ENCODE measurements at regions not wholly inside any gene's neighbourhood (a gene's known extent, or its start where the extent isn't known, plus 50 kb on each side); places are given as distances from the start of the nearest gene placed in this dataset.

DNA sequence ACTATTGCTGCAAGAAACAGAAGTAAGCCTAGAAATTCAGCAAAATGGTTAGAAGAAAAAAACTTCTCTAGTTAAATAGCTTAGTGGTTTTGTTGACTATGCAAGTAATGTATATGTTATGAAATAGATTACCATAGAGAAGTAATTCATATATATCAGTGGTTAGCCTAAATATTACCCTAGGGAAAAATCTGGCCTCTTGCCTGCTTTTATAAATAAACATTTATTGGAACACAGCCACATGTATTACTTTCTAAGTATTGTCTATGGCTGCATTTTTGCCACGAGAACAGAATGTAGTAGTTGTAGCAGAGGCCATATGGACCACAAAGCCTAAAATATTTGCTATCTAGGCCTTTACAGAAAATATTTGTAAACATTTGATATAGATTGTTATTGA, 1471.7 kb upstream of the PRR20A start:
- WGBS, result 84% methylated on average over 1 of the region's 1 CpG
- TF ChIP-seq FOXA1 (IDR thresholded peaks at IDR 0.05) (no peak), FOXA2 (IDR thresholded peaks at IDR 0.05) (no peak), SP1 (IDR thresholded peaks at IDR 0.05) (no peak), HNF4A (conservative IDR thresholded peaks at IDR 0.05) (no peak), NR2F2 (IDR thresholded peaks at IDR 0.05) (no peak), EGR1 (IDR thresholded peaks at IDR 0.05; ENCODE audit: low read depth in 2 of 2) (no peak), RAD21 (IDR thresholded peaks at IDR 0.05) (no peak), YY1 (IDR thresholded peaks at IDR 0.05) (no peak), RXRA (IDR thresholded peaks at IDR 0.05) (no peak)
- TF ChIP-seq, protein P1, sequence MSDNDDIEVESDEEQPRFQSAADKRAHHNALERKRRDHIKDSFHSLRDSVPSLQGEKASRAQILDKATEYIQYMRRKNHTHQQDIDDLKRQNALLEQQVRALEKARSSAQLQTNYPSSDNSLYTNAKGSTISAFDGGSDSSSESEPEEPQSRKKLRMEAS (IDR thresholded peaks at IDR 0.05), result no peak
- TF ChIP-seq, protein P2, sequence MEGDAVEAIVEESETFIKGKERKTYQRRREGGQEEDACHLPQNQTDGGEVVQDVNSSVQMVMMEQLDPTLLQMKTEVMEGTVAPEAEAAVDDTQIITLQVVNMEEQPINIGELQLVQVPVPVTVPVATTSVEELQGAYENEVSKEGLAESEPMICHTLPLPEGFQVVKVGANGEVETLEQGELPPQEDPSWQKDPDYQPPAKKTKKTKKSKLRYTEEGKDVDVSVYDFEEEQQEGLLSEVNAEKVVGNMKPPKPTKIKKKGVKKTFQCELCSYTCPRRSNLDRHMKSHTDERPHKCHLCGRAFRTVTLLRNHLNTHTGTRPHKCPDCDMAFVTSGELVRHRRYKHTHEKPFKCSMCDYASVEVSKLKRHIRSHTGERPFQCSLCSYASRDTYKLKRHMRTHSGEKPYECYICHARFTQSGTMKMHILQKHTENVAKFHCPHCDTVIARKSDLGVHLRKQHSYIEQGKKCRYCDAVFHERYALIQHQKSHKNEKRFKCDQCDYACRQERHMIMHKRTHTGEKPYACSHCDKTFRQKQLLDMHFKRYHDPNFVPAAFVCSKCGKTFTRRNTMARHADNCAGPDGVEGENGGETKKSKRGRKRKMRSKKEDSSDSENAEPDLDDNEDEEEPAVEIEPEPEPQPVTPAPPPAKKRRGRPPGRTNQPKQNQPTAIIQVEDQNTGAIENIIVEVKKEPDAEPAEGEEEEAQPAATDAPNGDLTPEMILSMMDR (IDR thresholded peaks at IDR 0.05; ENCODE audit: low read depth, low read length, missing input control), result no peak
- TF ChIP-seq, protein P3, sequence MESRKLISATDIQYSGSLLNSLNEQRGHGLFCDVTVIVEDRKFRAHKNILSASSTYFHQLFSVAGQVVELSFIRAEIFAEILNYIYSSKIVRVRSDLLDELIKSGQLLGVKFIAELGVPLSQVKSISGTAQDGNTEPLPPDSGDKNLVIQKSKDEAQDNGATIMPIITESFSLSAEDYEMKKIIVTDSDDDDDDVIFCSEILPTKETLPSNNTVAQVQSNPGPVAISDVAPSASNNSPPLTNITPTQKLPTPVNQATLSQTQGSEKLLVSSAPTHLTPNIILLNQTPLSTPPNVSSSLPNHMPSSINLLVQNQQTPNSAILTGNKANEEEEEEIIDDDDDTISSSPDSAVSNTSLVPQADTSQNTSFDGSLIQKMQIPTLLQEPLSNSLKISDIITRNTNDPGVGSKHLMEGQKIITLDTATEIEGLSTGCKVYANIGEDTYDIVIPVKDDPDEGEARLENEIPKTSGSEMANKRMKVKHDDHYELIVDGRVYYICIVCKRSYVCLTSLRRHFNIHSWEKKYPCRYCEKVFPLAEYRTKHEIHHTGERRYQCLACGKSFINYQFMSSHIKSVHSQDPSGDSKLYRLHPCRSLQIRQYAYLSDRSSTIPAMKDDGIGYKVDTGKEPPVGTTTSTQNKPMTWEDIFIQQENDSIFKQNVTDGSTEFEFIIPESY (IDR thresholded peaks at IDR 0.05), result no peak
- TF ChIP-seq, protein P4, sequence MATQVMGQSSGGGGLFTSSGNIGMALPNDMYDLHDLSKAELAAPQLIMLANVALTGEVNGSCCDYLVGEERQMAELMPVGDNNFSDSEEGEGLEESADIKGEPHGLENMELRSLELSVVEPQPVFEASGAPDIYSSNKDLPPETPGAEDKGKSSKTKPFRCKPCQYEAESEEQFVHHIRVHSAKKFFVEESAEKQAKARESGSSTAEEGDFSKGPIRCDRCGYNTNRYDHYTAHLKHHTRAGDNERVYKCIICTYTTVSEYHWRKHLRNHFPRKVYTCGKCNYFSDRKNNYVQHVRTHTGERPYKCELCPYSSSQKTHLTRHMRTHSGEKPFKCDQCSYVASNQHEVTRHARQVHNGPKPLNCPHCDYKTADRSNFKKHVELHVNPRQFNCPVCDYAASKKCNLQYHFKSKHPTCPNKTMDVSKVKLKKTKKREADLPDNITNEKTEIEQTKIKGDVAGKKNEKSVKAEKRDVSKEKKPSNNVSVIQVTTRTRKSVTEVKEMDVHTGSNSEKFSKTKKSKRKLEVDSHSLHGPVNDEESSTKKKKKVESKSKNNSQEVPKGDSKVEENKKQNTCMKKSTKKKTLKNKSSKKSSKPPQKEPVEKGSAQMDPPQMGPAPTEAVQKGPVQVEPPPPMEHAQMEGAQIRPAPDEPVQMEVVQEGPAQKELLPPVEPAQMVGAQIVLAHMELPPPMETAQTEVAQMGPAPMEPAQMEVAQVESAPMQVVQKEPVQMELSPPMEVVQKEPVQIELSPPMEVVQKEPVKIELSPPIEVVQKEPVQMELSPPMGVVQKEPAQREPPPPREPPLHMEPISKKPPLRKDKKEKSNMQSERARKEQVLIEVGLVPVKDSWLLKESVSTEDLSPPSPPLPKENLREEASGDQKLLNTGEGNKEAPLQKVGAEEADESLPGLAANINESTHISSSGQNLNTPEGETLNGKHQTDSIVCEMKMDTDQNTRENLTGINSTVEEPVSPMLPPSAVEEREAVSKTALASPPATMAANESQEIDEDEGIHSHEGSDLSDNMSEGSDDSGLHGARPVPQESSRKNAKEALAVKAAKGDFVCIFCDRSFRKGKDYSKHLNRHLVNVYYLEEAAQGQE (IDR thresholded peaks at IDR 0.05), result no peak
- TF ChIP-seq, protein P5, sequence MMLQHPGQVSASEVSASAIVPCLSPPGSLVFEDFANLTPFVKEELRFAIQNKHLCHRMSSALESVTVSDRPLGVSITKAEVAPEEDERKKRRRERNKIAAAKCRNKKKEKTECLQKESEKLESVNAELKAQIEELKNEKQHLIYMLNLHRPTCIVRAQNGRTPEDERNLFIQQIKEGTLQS (IDR thresholded peaks at IDR 0.05), result no peak
- Histone ChIP-seq H3K9me3 (ENCODE audit: control insufficient read depth in 4 of 4, low read length in 3 of 4) (no peaks in the 10 kb centered on the region), H3K36me3 (ENCODE audit: control insufficient read depth in 4 of 4, insufficient read depth in 3 of 4, low read depth in 1 of 4, low read length in 3 of 4) (no peaks in the 10 kb centered on the region), H3K9ac (ENCODE audit: low read depth in 1 of 2, low read length in 2 of 2) (no peak overlapping the region), H3K4me1 (ENCODE audit: control insufficient read depth in 4 of 4, insufficient read depth in 4 of 4, low read length in 3 of 4) (no peaks in the 10 kb centered on the region), H3K4me3 (ENCODE audit: low read depth in 1 of 3, low read length in 3 of 3) (no peak overlapping the region), H3K27me3 (ENCODE audit: control insufficient read depth in 4 of 4, insufficient read depth in 4 of 4, low read length in 3 of 4) (no peaks in the 10 kb centered on the region), H3K27ac (ENCODE audit: low read depth in 1 of 2, low read length in 2 of 2) (no peak overlapping the region)
- no peak for DNase-seq (ENCODE audit: low spot score)

DNA sequence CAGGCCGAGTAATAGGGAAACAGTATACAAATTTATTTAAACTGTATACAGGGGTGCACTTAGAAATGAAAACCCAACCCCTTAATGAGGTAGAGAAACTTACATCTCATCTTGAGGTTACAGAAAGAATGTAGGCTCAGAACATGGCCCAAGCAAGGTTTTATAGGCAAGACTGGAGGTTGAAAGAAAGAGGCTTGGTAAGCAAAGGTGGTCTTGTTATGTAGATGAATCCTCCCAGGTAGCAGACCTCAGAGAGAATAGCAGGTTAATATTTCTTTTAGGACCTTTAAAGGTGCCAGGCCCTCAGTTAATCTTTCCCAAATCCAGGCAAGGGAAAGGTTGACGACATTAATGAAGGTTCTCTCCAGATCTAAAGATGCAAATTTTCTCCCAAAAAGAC, 1466.8 kb upstream of the PRR20A start:
- 90% methylated on average over 2 of the region's 2 CpGs for WGBS
- H3K4me3 ChIP-seq (ENCODE audit: low read depth in 1 of 3, low read length in 3 of 3), result no peak overlapping the region
- H3K36me3 ChIP-seq (ENCODE audit: control insufficient read depth in 4 of 4, insufficient read depth in 3 of 4, low read depth in 1 of 4, low read length in 3 of 4), result no peaks in the 10 kb centered on the region
- H3K4me1 ChIP-seq (ENCODE audit: control insufficient read depth in 4 of 4, insufficient read depth in 4 of 4, low read length in 3 of 4), result no peaks in the 10 kb centered on the region
- no peaks in the 10 kb centered on the region for H3K27me3 ChIP-seq (ENCODE audit: control insufficient read depth in 4 of 4, insufficient read depth in 4 of 4, low read length in 3 of 4)
- TF ChIP-seq NR2F2 (IDR thresholded peaks at IDR 0.05), result no peak
- no peak for TF ChIP-seq SP1 (IDR thresholded peaks at IDR 0.05)
- no peak for TF ChIP-seq HNF4G (IDR thresholded peaks at IDR 0.05)
- no peak for TF ChIP-seq EGR1 (IDR thresholded peaks at IDR 0.05; ENCODE audit: low read depth in 2 of 2)
- no peak for TF ChIP-seq FOXA1 (IDR thresholded peaks at IDR 0.05)
- TF ChIP-seq, protein P1 (IDR thresholded peaks at IDR 0.05), result no peak
- TF ChIP-seq, protein P3 (IDR thresholded peaks at IDR 0.05), result no peak
- no peak overlapping the region for H3K27ac ChIP-seq (ENCODE audit: low read depth in 1 of 2, low read length in 2 of 2)
- H3K9me3 ChIP-seq (ENCODE audit: control insufficient read depth in 4 of 4, low read length in 3 of 4), result no peaks in the 10 kb centered on the region
- no peak for DNase-seq (ENCODE audit: low spot score)
- no peak overlapping the region for H3K9ac ChIP-seq (ENCODE audit: low read depth in 1 of 2, low read length in 2 of 2)
